Colonic mucosa (tissue), 4 donors: ENCODE measurements at regions not wholly inside any gene's neighbourhood (a gene's known extent, or its start where the extent isn't known, plus 50 kb on each side); places are given as distances from the start of the nearest gene placed in this dataset.
"Not testable (repeated sequence)": the region's sequence is repeated elsewhere in the genome, so short reads cannot be mapped to it uniquely, and the experiment has no call there.

ENCODE experiments used
- DNase-seq: peaks from one replicate; pipeline ENCODE4 v3.0.0-alpha.2; 2020
- H3K27ac ChIP-seq: fragments of 200-600 bp; one replicate; pipeline ENCODE4 v1.8.0; 2021
- H3K27me3 ChIP-seq: fragments of 200-600 bp; one replicate; pipeline ENCODE4 v1.8.0; 2021
- H3K36me3 ChIP-seq: fragments of 200-600 bp; one replicate; pipeline ENCODE4 v1.8.0; 2021
- H3K4me1 ChIP-seq: fragments of 200-600 bp; one replicate; pipeline ENCODE4 v1.8.0; 2021; ENCODE audit warnings: mild to moderate bottlenecking
- H3K4me3 ChIP-seq: fragments of 200-600 bp; one replicate; pipeline ENCODE4 v1.8.0; 2021
- H3K9ac ChIP-seq, 2 donors: one replicate each; pipeline ENCODE4 v1.7.0; 2013; ENCODE audit warnings: control low read depth in 2 of 2, low read depth in 2 of 2, low read length in 2 of 2
- H3K9me3 ChIP-seq: fragments of 200-600 bp; one replicate; pipeline ENCODE4 v1.8.0; 2021
- intact Hi-C: fragments of 100-400 bp; cut with DNase I; formaldehyde crosslinking; loops from one replicate; pipeline ENCODE4 v1.14.1; 2022
- TF ChIP-seq, protein P1 (sequence below): fragments of 200-600 bp; IDR thresholded peaks from one replicate; pipeline ENCODE4 v1.8.0; 2022; ENCODE audit warnings: antibody characterized with exemption, mild to moderate bottlenecking
- donor health status: healthy.
- donor health status: DM: no; HTN: no; CAD: no.
- donor health status: DM: no; HTN: no; CAD: no.

DNA sequence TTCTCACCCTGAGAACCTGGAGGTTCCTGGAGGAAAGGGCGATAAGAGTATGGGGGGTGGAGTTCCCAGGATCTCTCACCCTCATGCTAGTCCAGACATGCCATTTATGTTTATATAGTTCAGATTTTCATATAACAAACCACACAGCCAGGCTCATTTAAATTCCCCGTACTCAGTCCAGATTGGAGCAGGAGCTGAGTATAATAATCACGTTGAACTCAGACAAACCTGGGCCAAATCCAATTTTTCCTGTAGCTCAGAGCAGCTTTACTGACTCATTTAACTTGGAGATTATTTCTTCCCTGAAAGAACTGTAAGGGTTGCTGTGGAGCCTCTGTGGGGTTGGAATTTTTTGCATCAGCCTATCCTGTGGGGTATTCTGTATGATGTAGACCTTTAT lies 660.8 kb downstream of the TMEM121 start:
- TF ChIP-seq, protein P1, sequence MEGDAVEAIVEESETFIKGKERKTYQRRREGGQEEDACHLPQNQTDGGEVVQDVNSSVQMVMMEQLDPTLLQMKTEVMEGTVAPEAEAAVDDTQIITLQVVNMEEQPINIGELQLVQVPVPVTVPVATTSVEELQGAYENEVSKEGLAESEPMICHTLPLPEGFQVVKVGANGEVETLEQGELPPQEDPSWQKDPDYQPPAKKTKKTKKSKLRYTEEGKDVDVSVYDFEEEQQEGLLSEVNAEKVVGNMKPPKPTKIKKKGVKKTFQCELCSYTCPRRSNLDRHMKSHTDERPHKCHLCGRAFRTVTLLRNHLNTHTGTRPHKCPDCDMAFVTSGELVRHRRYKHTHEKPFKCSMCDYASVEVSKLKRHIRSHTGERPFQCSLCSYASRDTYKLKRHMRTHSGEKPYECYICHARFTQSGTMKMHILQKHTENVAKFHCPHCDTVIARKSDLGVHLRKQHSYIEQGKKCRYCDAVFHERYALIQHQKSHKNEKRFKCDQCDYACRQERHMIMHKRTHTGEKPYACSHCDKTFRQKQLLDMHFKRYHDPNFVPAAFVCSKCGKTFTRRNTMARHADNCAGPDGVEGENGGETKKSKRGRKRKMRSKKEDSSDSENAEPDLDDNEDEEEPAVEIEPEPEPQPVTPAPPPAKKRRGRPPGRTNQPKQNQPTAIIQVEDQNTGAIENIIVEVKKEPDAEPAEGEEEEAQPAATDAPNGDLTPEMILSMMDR = no peak
- no peaks in the 10 kb centered on the region for H3K27me3 ChIP-seq
- no peak for DNase-seq
- no peaks in the 10 kb centered on the region for H3K36me3 ChIP-seq
- no peak overlapping the region for H3K4me3 ChIP-seq
- no peak overlapping the region for H3K9ac ChIP-seq
- no peak overlapping the region for H3K27ac ChIP-seq
- H3K4me1 ChIP-seq = no peaks in the 10 kb centered on the region
- no peaks in the 10 kb centered on the region for H3K9me3 ChIP-seq
- intact Hi-C loops = no loop called here

DNA sequence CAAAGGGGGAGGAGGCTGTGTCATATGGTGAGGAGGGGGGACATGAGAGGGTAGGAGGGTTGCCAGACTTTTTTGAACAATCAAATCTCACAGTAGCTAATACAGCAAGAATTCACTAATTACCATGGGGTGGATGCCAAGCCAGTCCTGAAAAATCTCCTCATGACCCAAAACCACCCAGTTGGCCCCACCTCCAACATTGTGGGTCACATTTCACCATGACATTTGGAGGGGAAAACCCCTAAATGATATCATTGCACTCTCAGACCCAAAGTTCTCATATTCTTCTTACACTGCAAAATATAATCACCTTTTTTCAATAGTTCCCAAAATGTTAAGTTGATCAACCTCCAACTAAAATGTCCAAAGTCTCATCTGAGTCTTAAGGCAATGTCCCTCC lies 666.3 kb downstream of the TMEM121 start:
- H3K27me3 ChIP-seq, H3K27ac ChIP-seq, intact Hi-C loops, H3K36me3 ChIP-seq, H3K9me3 ChIP-seq, DNase-seq, H3K4me3 ChIP-seq, H3K9ac ChIP-seq, H3K4me1 ChIP-seq: not testable (repeated sequence)

DNA sequence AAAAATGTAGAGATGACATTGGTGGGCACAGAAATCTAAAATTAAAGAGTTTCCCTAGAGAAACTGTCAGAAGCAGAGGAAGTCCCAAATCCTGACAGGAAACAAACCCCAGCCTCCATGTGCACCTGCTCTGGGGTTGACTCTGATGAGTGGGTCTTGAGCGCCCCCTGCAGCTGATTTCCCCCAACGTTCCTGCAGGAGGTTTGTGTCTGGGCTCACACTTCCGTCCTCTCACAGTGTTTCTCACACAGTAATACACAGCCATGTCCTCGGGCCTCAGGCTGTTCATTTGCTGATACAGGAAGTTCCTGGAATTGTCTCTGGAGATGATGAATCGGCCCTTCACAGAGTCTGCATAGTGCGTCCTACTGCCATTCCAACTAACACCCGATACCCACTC lies 670.1 kb downstream of the TMEM121 start:
- H3K9ac ChIP-seq, H3K4me3 ChIP-seq, DNase-seq, H3K36me3 ChIP-seq, H3K27me3 ChIP-seq, intact Hi-C loops, H3K27ac ChIP-seq, H3K4me1 ChIP-seq, H3K9me3 ChIP-seq: not testable (repeated sequence)

DNA sequence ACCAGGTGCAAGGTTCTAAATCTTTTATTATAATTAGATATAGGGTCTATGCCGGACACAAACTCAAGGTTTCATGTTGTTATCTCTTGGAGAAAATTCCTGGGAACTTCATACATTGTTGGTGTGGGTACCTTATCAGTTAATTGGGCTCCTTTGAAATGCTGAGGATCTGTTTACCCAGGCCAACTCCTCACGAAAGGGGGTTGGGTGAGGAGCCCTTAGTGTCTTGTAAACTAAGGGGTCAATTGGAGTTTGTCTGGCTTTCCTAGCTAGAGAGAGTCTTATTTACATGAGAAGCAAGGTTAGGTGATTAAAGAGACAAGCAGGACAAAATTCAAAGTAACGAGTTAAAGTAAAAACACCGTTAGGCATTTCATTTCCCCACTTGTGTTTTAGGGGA lies 670.9 kb downstream of the TMEM121 start:
- H3K27ac ChIP-seq, H3K27me3 ChIP-seq, H3K9me3 ChIP-seq, intact Hi-C loops, H3K4me3 ChIP-seq, DNase-seq, H3K4me1 ChIP-seq, H3K36me3 ChIP-seq, H3K9ac ChIP-seq: not testable (repeated sequence)

DNA sequence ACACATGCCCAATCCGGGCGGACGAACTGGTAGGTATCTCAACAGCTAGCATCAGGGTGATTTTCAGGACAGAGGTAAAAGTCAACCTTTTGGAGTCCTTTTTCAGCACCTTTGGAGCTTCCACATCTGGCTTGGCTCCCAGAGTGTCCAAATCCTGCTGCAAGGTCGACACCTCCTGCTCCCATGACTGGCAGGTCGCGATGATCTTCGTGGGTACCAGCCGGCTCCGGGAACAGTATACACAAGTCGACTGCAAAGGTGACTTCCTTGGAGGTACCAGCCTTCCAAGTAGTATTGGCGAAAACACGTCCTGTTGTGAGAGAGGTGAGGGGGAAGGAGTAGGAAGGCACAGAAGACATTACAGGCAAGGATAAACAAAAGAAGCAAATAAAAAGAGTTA lies 672.7 kb downstream of the TMEM121 start:
- Histone ChIP-seq H3K9ac (no peak overlapping the region), H3K27ac (no peak overlapping the region), H3K4me1 (no peaks in the 10 kb centered on the region), H3K4me3 (no peak overlapping the region), H3K27me3 (no peaks in the 10 kb centered on the region), H3K36me3 (no peaks in the 10 kb centered on the region), H3K9me3 (no peaks in the 10 kb centered on the region)
- DNase-seq = no peak
- intact Hi-C loops = no loop called here
- TF ChIP-seq, protein P1 = no peak

DNA sequence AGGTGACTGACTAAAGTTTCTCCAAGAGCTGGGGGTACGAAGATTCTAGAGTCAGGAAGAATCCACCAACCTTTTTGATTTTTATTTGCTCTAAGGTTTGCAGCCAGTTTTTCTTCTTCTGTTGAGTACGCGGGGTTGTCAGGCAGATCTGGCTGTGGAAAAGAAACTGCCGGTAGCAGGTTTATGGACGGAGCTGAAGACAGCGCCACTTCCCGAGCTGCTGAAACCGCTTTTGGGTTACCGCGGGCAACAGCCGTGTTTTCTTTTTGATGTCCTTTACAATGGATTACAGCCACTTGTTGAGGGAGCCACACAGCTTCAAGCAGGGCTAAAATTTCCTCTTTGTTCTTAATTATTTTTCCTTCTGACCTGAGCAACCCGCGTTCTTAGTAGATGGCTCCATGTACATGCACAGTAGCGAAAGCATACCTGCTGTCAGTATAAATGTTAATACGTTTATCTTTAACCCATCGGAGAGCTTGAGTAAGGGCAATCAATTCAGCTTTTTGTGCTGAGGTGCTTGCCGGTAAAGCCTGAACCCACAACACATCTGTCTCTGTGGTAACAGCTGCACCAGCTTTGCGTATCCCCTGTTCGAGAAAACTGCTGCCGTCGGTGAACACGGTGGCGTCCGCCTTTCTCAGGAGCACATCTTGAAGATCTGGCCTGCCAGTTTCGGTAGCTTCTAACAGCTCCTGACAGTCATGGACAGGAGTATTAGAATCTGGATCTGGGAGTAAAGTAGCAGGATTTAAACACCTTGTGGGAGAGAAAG lies 674.3 kb downstream of the TMEM121 start:
- H3K36me3 ChIP-seq = no peaks in the 10 kb centered on the region
- H3K9ac ChIP-seq = no peak overlapping the region
- intact Hi-C loops = no loop called here
- no peak overlapping the region for H3K4me3 ChIP-seq
- no peaks in the 10 kb centered on the region for H3K27me3 ChIP-seq
- DNase-seq = no peak
- no peak overlapping the region for H3K27ac ChIP-seq
- H3K4me1 ChIP-seq = no peaks in the 10 kb centered on the region
- no peaks in the 10 kb centered on the region for H3K9me3 ChIP-seq
- TF ChIP-seq, protein P1 = no peak

DNA sequence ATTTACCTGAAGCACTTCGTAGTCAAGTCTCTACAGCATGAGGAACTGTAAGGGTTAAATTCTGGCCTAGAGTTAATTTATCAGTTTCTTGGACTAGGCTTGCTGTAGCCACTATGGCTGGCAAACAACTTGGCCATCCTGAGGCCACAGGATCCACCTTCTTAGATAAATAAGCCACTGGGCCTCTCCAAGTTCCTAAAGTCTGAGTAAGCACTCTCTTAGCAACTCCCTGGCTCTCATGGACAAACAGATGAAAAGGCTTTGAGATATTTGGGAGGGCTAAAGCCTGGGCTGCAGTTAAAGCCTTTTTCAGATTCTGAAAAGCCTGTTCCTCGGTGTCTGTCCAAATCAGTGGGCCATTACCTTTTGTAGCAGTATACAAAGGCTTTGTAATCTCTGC lies 675.0 kb downstream of the TMEM121 start:
- Histone ChIP-seq H3K4me1 (no peaks in the 10 kb centered on the region), H3K36me3 (no peaks in the 10 kb centered on the region), H3K27me3 (no peaks in the 10 kb centered on the region), H3K9me3 (no peaks in the 10 kb centered on the region), H3K4me3 (no peak overlapping the region), H3K9ac (no peak overlapping the region), H3K27ac (no peak overlapping the region)
- intact Hi-C loops = no loop called here
- TF ChIP-seq, protein P1 = no peak
- DNase-seq = no peak
